AG10803 (cell line): ENCODE measurements at regions not wholly inside any gene's neighbourhood (a gene's known extent, or its start where the extent isn't known, plus 50 kb on each side); places are given as distances from the start of the nearest gene placed in this dataset.

Source experiments
- DNase-seq: peaks from one replicate; pipeline ENCODE4 v3.0.0; 2010; ENCODE audit warnings: low read depth
- H3K4me3 ChIP-seq: 2 replicates; pipeline ENCODE4 v1.5.1; 2011; ENCODE audit warnings: mild to moderate bottlenecking, low read length, control low read depth
- CTCF ChIP-seq: conservative IDR thresholded peaks from 2 replicates; pipeline ENCODE4 v1.5.1; 2011; ENCODE audit warnings: mild to moderate bottlenecking, low read length, control low read depth, inconsistent platforms

DNA sequence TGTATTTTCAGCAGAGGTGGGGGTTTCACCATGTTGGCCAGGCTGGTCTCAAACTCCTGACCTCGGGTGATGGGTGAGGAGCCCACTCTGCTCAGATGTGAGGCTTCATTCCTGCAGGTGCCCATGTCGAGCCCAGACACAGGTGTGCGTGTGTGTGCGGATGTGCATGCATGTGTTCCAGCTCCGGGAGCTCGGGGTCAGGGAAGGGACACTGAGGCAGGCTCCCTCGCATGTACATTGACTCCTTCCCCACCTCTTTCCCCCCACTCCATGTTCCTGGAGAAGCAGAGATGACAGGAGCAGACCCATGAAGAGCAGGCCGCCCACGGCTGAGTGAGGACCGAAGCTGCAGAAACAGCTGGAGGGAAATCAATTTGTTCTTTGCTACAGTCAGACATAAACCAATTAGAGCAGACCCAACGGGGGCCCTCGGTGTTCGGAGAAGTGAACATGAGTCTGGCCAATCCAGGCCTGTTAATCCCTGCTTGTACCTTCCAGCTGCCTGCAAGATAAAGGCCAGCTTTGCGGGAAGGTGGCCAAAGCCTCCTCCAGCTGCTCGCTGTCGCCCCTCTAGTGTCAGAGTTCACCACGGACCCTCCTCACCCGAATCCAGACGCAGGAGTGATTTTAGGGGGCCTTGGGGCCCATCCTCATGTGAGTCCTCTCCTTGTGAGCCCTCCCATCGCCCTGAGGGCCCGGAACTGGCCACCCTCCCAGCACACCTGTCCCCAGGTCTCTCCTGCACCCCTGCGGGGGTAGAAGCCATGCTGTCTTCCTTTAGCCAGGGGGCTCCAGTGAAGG is 321.0 kb upstream of the RTL1 start:
- TF ChIP-seq CTCF: no peak
- H3K4me3 ChIP-seq: no peak overlapping the region
- DNase-seq: no peak

GRCh38 chr14:101225157-101226152 is 321.9 kb upstream of the RTL1 start:
- H3K4me3 ChIP-seq: no peak overlapping the region
- no peak for DNase-seq
- TF ChIP-seq CTCF: no peak

GRCh38 chr14:101226265-101226602 is 322.7 kb upstream of the RTL1 start:
- DNase-seq: no peak
- no peak overlapping the region for H3K4me3 ChIP-seq
- TF ChIP-seq CTCF: no peak

DNA sequence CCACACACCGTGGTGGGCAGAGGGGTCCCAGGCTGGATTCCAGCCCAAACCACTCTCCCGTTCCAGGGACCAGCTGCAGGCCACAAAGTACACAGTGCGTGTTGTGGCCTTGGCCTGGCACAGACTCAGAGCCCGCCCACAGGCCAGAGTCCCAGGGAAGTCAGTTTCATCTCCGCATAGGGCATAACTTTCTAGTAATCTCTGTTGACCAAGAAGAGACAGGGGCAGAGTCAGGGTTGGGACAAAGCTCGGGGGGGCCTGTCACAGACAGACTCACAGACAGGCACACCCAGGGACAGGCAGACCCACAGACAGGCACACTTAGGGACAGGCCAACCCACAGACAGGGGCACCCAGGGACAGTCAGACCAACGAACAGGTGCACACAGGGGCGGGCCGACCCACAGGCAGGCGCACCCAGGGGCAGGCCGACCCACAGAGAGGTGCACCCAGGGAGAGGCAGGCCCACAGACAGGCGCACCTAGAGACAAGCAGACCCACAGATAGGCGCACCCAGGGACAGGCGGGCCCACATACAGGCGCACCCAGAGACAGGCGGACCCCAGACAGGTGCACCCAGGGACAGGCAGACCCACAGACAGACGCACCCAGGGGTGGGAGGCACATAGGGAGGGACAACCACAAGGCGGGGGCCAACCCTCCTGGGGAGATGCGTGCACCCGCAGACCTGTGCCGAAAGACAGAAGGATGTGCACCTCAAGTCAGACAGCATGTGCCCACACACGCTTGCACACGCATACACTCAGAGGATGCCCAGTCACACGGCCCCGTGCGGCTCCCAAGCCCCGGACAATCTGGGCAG is 323.3 kb upstream of the RTL1 start:
- DNase-seq: no peak
- no peak overlapping the region for H3K4me3 ChIP-seq
- TF ChIP-seq CTCF: no peak

- H3K4me3 ChIP-seq: no peak overlapping the region
- no peak for DNase-seq
- no peak for TF ChIP-seq CTCF
Observed at GRCh38 chr14:101227611-101228594, 324.4 kb upstream of the RTL1 start.
